Left lobe of liver (tissue), 2 donors: ENCODE measurements at regions not wholly inside any gene's neighbourhood (a gene's known extent, or its start where the extent isn't known, plus 50 kb on each side); places are given as distances from the start of the nearest gene placed in this dataset.

ENCODE experiments used
- ATAC-seq: fragments of 200-7000 bp; cut with Tn5 transposase; one replicate; pipeline ENCODE4 v1.9.1; 2020; ENCODE audit warnings: mild to moderate bottlenecking, moderate library complexity
- DNase-seq: peaks from one replicate; pipeline ENCODE4 v3.0.0-alpha.2; 2020; ENCODE audit warnings: low spot score
- donor health status: DM: no; HTN: no; CAD: no; lungs with moderate emphysema.
- donor health status: DM: no; HTN: yes; CAD: no.

- ATAC-seq (no peak), DNase-seq (no peak)
These were observed 533.7 kb upstream of the POM121L12 start for GRCh38 chr7:52501696-52502095.

GRCh38 chr7:52500841-52501240, 534.6 kb upstream of the POM121L12 start:
- ATAC-seq = no peak
- DNase-seq = no peak

- no peak for DNase-seq
- ATAC-seq = no peak
These were observed 537.1 kb upstream of the POM121L12 start for GRCh38 chr7:52498366-52498765.

GRCh38 chr7:52486267-52486666, 549.2 kb upstream of the POM121L12 start:
- ATAC-seq (no peak), DNase-seq (no peak)

- ATAC-seq (no peak), DNase-seq (no peak)
These were observed 553.4 kb upstream of the POM121L12 start for GRCh38 chr7:52482076-52482475.

GRCh38 chr7:52481571-52481970, 553.9 kb upstream of the POM121L12 start:
- ATAC-seq = no peak
- DNase-seq = no peak

- ATAC-seq (no peak), DNase-seq (no peak)
These were observed 555.4 kb upstream of the POM121L12 start for GRCh38 chr7:52479990-52480389.

- no peak for ATAC-seq
These were observed 560.3 kb upstream of the POM121L12 start for GRCh38 chr7:52475001-52475582.

GRCh38 chr7:52473756-52474155, 561.7 kb upstream of the POM121L12 start:
- DNase-seq = no peak
- ATAC-seq = no peak

More at GRCh38 chr7:52475001-52475582, 560.3 kb upstream of the POM121L12 start:
- DNase-seq = no peak

- no peak for DNase-seq
- no peak for ATAC-seq
These were observed 563.3 kb upstream of the POM121L12 start for GRCh38 chr7:52472006-52472620.

GRCh38 chr7:52465216-52465615, 570.2 kb upstream of the POM121L12 start:
- ATAC-seq (no peak), DNase-seq (no peak)

GRCh38 chr7:52463341-52463740, 572.1 kb upstream of the POM121L12 start:
- DNase-seq = no peak
- no peak for ATAC-seq

GRCh38 chr7:52462474-52462873, 573.0 kb upstream of the POM121L12 start:
- DNase-seq = no peak
- no peak for ATAC-seq

GRCh38 chr7:52455571-52455970, 579.9 kb upstream of the POM121L12 start:
- no peak for DNase-seq
- no peak for ATAC-seq

GRCh38 chr7:52450816-52451215, 584.6 kb upstream of the POM121L12 start:
- DNase-seq (no peak), ATAC-seq (no peak)

GRCh38 chr7:52447581-52448180, 587.8 kb upstream of the POM121L12 start:
- no peak for ATAC-seq

GRCh38 chr7:52436278-52436677, 599.2 kb upstream of the POM121L12 start:
- DNase-seq (no peak), ATAC-seq (no peak)

More at GRCh38 chr7:52447581-52448180, 587.8 kb upstream of the POM121L12 start:
- DNase-seq = no peak

- DNase-seq (no peak), ATAC-seq (no peak)
These were observed 604.2 kb upstream of the POM121L12 start for GRCh38 chr7:52431082-52431815.

GRCh38 chr7:52423251-52423650, 612.2 kb upstream of the POM121L12 start:
- ATAC-seq = no peak

GRCh38 chr7:52413051-52413450, 622.4 kb upstream of the POM121L12 start:
- ATAC-seq = no peak

More at GRCh38 chr7:52423251-52423650, 612.2 kb upstream of the POM121L12 start:
- DNase-seq = no peak

GRCh38 chr7:52410032-52410431, 625.4 kb upstream of the POM121L12 start:
- ATAC-seq (no peak), DNase-seq (no peak)

More at GRCh38 chr7:52413051-52413450, 622.4 kb upstream of the POM121L12 start:
- DNase-seq = no peak

GRCh38 chr7:52406808-52407207, 628.6 kb upstream of the POM121L12 start:
- no peak for ATAC-seq
- no peak for DNase-seq
